MCF 10A (cell line): ENCODE measurements at regions not wholly inside any gene's neighbourhood (a gene's known extent, or its start where the extent isn't known, plus 50 kb on each side); places are given as distances from the start of the nearest gene placed in this dataset.

Experiments
- BruUV-seq: library from RNA; stranded (reverse); fragments of 400-500 nt; replicated peaks from 2 replicates; lab custom pipeline; 2021; lab: Mats Ljungman, UMichigan
- CTCF ChIA-PET: fragments of 300-600 bp; sonication (Branson Sonifier 250); formaldehyde crosslinking; extraction: SDS; loops from one replicate; lab custom pipeline; 2021; ENCODE audit warnings: antibody characterized with exemption, inconsistent platforms; lab: Yijun Ruan, JAX
- POLR2A ChIA-PET: fragments of 300-600, 350-650 bp; sonication (Branson Sonifier 250); formaldehyde crosslinking; extraction: SDS; loops from one replicate; lab custom pipeline; 2020; ENCODE audit warnings: antibody characterized with exemption, inconsistent platforms; lab: Yijun Ruan, JAX
- DNase-seq: peaks from one replicate; pipeline ENCODE4 v3.0.0-alpha.2; 2018; ENCODE audit not compliant: unreplicated experiment
- H3K27ac Mint-ChIP-seq: one replicate; pipeline ENCODE4 v1.8.0; 2022; ENCODE audit warnings: mild to moderate bottlenecking, low read depth, mixed read lengths; ENCODE audit not compliant: unreplicated experiment
- H3K27me3 Mint-ChIP-seq: one replicate; pipeline ENCODE4 v1.8.0; 2022; ENCODE audit warnings: mixed read lengths; ENCODE audit not compliant: insufficient read depth, unreplicated experiment
- H3K36me3 Mint-ChIP-seq: one replicate; pipeline ENCODE4 v1.8.0; 2022; ENCODE audit warnings: mild to moderate bottlenecking, moderate library complexity, mixed read lengths; ENCODE audit not compliant: insufficient read depth, unreplicated experiment
- H3K4me1 Mint-ChIP-seq: one replicate; pipeline ENCODE4 v1.8.0; 2022; ENCODE audit warnings: mixed read lengths; ENCODE audit not compliant: insufficient read depth, unreplicated experiment
- H3K4me3 Mint-ChIP-seq: one replicate; pipeline ENCODE4 v1.8.0; 2022; ENCODE audit warnings: mild to moderate bottlenecking, moderate library complexity, mixed read lengths; ENCODE audit not compliant: unreplicated experiment
- H3K9me3 Mint-ChIP-seq: one replicate; pipeline ENCODE4 v1.8.0; 2022; ENCODE audit warnings: mixed read lengths; ENCODE audit not compliant: unreplicated experiment
- CTCF ChIP-seq: fragments of 200-600 bp; IDR thresholded peaks from one replicate; pipeline ENCODE4 v1.8.0; 2022; ENCODE audit warnings: antibody characterized with exemption, mild to moderate bottlenecking; ENCODE audit not compliant: unreplicated experiment
- intact Hi-C: fragments of 100-400 bp; cut with micrococcal nuclease; formaldehyde crosslinking; loops from 2 replicates; pipeline ENCODE4 v1.14.1; 2022

- H3K27me3 Mint-ChIP-seq, result no peaks in the 10 kb centered on the region
- BruUV-seq, result no TSS peak
- H3K4me3 Mint-ChIP-seq, result no peak overlapping the region
- intact Hi-C loops, result no loop called here
- peaks cover 22% of the 10 kb centered on the region for H3K9me3 Mint-ChIP-seq
- H3K27ac Mint-ChIP-seq, result no peak overlapping the region
- no peaks in the 10 kb centered on the region for H3K36me3 Mint-ChIP-seq
- TF ChIP-seq CTCF, result no peak
- ChIA-PET CTCF (interaction anchor here (0.7 kb wide), 1 partner anchor 497 kb away, joined by 4 read pairs; no protein-coding TSS in a partner anchor), POLR2A (interaction anchor here (0.6 kb wide), 1 partner anchor 15 kb away, joined by 3 read pairs; no protein-coding TSS in a partner anchor)
- DNase-seq, result no peak
- H3K4me1 Mint-ChIP-seq, result no peaks in the 10 kb centered on the region
Observed at GRCh38 chr15:66924889-66925288, 140.5 kb upstream of the SMAD3 start.

- H3K27me3 Mint-ChIP-seq, result no peaks in the 10 kb centered on the region
- H3K27ac Mint-ChIP-seq, result no peak overlapping the region
- no peak overlapping the region for H3K4me3 Mint-ChIP-seq
- H3K9me3 Mint-ChIP-seq, result peaks cover 22% of the 10 kb centered on the region
- CTCF ChIA-PET, result interaction anchor here (0.7 kb wide), 1 partner anchor 496 kb away, joined by 4 read pairs; no protein-coding TSS in a partner anchor
- no peak for TF ChIP-seq CTCF
- POLR2A ChIA-PET, result no interaction called here
- no TSS peak for BruUV-seq
- peaks cover 2% of the 10 kb centered on the region for H3K4me1 Mint-ChIP-seq
- H3K36me3 Mint-ChIP-seq, result no peaks in the 10 kb centered on the region
- intact Hi-C loops, result no loop called here
- DNase-seq, result no peak
Observed at GRCh38 chr15:66925721-66926120, 139.7 kb upstream of the SMAD3 start.

- Mint-ChIP-seq H3K9me3 (peaks cover 22% of the 10 kb centered on the region), H3K27ac (no peak overlapping the region), H3K36me3 (no peaks in the 10 kb centered on the region), H3K4me1 (peaks cover 18% of the 10 kb centered on the region), H3K27me3 (no peaks in the 10 kb centered on the region), H3K4me3 (no peak overlapping the region)
- intact Hi-C loops, result no loop called here
- ChIA-PET CTCF (no interaction called here), POLR2A (interaction anchor here (0.7 to 0.8 kb wide), 2 partner anchors 12 to 44 kb away, joined by 3 read pairs; no protein-coding TSS in a partner anchor)
- TF ChIP-seq CTCF, result no peak
- DNase-seq, result peak; percentile 39
- BruUV-seq, result no TSS peak
Observed at GRCh38 chr15:66927201-66928077, 138.0 kb upstream of the SMAD3 start.

GRCh38 chr15:66928101-66928500 lies 137.3 kb upstream of the SMAD3 start:
- intact Hi-C loops, result no loop called here
- ChIA-PET CTCF (no interaction called here), POLR2A (no interaction called here)
- no peak overlapping the region for H3K27ac Mint-ChIP-seq
- no peak overlapping the region for H3K4me3 Mint-ChIP-seq
- no TSS peak for BruUV-seq
- no peaks in the 10 kb centered on the region for H3K27me3 Mint-ChIP-seq
- no peaks in the 10 kb centered on the region for H3K36me3 Mint-ChIP-seq
- no peak for TF ChIP-seq CTCF
- DNase-seq, result no peak
- peaks cover 24% of the 10 kb centered on the region for H3K4me1 Mint-ChIP-seq
- peaks cover 20% of the 10 kb centered on the region for H3K9me3 Mint-ChIP-seq
